GM19463 (cell line): ENCODE measurements at regions not wholly inside any gene's neighbourhood (a gene's known extent, or its start where the extent isn't known, plus 50 kb on each side); places are given as distances from the start of the nearest gene placed in this dataset.
"Not testable (repeated sequence)": the region's sequence is repeated elsewhere in the genome, so short reads cannot be mapped to it uniquely, and the experiment has no call there.

Experiments used
- ATAC-seq: cut with Tn5 transposase; IDR thresholded peaks from one replicate; pipeline ENCODE4 v1.9.1; 2021; ENCODE audit warnings: mild to moderate bottlenecking, moderate library complexity; ENCODE audit not compliant: unreplicated experiment

DNA sequence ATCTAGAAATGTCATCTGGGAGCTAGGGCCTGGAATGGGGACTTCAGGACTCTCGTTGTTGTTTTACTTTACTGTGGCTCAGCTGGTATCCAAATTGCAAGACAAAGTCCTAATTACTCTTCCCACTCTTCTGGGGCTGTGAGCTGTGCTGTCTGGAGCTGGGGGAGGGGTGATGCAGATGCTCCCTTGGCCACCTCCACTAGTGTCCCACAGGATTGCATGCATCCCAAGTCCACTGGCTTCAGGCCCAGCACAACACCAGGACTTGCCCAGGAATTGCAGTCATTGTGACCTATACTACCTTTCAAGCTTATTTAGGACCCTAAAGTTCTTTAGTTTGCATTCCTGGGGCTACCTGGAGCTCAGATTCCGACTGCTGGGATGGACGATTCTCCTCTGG lies 366.1 kb upstream of the FAM47C start:
- ATAC-seq, result no peak

DNA sequence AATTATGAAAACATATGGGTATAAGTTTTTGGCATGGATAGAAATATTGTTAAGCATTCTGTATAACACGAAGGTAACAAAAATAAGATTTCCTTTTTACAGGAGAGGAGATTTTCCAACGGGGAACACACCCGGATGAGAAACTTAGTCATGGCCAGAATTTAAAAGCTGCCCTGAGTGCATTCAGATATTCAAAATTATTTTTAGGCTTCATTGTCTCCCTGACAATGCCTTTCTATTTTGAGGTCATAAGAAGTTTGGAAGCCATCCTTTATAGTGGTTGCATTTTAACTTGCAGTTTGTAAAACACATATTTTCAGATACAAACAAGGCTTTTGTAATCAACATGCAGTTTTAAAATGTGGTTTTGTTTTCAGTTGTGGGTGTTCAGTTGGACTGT lies 357.5 kb upstream of the FAM47C start:
- ATAC-seq, result no peak

DNA sequence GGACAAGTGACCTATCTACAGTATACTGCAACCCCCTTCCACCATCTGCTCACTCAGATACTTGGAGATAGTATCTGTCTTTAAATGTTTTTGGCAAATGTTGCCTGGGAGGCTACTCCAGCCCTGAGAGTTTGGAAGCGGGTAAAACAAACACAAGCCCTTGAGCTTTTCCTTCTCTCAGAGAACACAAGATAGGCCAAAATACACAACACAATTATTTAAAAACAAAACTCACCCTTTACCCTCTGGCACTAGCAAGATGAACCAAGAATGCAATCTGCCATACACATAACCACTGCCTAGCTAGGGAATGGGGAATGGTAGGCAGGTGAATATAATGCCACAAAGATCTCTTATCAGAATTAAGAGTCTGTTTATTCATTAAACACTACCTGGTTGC lies 324.7 kb upstream of the FAM47C start:
- ATAC-seq, result no peak

DNA sequence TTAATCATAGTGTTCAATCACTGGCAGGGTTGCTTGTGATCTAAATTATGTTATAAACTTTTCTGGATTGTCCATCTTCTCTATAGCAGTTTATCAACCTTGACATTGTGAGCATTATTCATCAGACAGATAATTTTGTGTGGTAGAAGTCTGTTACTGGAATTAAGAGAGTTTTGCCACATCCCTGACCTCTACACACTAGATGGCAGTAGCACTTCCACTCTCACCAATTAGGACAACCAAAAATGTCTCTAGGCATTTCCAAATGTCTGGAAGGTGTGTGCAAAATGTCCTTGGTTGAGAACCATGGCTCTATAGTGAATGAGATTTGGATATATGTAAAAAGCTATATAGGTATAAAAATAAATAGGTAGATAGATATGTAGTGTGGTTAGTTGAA lies 324.1 kb upstream of the FAM47C start:
- no peak for ATAC-seq

DNA sequence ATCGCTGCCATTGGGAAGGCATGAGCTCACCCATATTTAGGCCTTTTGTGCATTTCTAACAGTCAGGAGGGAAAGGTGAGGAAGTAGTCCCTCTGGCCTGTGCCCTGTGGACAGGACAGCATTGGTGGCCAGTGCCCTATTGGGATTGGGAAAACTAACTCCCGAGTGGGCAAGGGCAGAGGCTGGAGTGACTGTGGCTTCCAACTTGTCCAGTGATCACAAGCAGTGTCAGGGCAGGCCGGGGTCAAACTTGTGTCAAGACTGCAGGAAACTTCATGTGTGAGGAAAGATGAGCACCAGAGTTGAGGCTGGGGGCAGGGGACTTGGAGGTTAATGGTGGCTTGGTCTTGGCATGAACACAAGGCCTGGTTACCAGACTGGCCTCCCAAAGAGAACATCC lies 286.2 kb upstream of the FAM47C start:
- no peak for ATAC-seq

DNA sequence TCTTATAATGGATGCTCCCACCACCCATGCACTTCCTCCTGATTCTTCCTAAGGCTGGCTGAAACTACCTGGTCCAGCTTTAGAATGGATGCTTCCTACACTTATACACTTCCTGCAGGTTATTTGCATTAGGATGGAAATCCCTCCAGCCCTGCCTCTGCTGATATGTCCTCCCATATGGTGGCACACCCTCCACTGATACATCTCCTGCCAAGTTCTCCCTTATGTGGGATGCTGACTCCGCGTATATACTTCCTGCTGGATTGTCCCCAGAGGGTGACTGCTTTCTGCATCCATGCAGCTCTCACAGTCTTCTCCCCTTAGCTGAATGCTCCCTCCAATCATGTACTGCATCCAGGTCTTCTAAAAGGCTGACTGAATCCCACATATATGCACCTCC lies 254.6 kb upstream of the FAM47C start:
- ATAC-seq, result no peak

DNA sequence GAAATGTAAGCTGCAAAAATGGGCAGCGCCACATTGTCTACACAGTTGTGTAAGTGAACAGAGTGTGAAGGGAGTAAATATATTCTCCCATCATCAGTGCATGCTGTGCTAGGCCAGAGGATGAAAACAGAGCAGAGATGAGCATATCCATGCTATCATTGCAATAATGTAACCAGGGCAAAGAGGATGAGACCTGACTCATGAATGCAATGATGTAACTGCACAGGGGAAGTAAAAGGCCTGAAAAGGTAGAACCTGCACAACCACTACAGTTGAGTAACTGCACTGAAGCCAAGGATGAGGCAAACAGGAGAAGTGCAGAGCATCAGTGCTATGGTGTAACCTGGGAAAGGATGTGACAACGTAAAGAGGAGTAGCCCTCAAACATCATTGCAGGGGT lies 220.4 kb upstream of the FAM47C start:
- no peak for ATAC-seq

DNA sequence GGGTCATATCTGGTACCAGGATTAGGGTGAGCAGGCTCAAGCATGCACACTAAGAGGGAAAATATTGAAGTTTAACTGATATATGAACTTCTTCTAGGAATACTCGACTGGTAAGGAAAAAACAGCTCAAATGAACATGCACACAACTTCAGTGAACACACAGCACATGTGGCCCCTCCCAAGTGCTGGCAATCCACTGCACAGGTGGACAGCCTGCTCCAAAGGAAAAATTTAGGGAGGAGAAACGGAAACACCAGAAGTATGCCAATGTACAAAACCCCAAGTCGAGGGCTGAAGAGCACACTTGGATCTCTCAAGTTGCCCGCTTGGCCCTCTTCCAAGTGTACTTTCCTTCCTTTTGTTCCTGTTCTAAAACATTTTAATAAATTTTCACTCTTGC lies 205.0 kb upstream of the FAM47C start:
- ATAC-seq, result no peak

DNA sequence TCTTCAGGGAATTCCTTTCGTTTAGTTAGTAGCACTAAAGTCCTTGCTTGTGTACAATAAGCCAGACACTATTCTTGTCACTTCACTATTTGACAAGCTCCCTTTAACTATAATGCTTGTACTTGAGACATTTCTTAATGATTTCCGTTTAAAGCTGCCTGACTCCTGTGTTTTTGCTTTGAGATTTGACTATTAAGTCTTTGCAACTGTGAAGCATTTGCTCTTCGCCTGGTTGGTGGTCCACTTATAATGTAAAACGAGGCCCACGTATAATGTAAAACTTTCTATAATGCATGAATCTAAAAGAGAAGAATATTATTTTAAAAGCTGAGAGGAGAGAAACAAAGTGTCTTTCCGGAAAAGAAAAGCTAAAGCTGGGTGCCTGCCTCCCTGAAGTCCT lies 204.1 kb upstream of the FAM47C start:
- ATAC-seq, result no peak

DNA sequence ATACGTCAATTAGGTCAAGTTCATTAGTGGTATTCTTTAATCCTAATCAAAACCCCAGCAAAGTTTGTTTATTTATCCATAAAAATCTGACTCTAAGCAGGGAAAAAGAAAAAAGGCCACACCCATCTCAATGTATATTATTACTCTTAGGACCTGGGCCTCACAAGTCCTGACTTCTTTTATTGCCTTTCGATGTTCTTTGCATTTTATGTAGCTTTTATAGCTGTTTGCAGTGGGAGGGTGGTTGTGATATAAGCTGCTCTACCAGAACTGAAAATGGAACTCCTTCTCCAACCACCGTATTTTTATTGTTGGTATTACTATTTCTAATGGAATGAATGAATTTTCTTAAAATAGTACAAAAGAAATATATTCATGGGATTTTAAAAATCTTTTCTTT lies 163.3 kb upstream of the FAM47C start:
- ATAC-seq, result no peak

DNA sequence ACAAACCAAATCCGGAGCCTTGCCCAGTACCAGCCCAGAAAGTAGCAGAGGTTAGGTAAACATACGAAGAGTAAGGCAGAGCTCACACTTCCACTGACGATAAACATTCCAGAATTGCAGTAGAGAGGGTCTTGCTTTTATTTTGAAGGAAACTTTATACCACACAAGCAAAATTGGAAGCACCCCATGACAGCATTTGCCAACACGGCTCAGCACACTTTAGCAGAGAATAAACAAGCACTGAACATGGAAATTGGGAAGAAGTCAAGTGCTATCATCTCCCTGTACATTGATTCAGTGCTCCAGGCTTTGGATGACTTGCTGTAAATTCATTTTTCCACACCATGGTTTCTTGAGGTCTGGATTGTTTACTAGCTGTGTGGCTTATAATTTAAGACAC lies 160.7 kb upstream of the FAM47C start:
- no peak for ATAC-seq

DNA sequence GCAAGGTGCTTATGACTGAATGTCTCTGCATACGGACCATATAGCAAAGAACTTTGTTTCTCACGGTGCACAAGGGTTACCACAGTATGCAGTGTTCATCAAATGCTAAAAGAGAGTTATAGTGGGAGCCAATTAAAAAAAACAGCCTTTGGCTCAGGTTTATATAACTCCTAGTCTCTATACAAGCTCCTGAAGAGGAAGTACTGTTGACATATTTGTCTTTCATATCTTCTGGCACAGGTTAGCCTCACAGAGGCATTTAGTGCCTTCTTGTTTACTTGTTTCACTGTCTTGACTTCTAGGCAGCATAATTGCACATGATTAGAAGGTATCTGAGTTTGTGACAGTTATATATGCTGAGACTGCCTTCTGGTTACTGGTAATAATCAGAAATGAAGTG lies 158.8 kb upstream of the FAM47C start:
- ATAC-seq, result no peak

DNA sequence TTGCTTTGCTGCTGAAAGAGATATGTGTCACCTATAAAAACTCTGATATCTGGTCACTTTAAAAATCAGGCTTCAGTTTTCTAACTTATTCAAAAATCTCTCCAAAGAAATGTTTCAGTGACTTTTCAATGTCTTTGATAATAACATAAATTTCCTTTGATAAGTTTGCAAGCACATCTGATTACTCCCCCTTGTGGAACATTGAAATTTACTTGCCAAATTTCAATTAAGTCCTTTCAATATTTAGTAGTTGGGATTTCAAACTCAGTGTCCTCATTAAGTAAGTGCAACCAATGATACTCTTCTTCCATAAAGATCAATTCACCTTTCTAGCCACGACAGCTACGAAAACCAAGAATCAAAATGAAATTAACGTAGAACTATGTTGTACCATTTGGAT lies 151.3 kb upstream of the FAM47C start:
- no peak for ATAC-seq

DNA sequence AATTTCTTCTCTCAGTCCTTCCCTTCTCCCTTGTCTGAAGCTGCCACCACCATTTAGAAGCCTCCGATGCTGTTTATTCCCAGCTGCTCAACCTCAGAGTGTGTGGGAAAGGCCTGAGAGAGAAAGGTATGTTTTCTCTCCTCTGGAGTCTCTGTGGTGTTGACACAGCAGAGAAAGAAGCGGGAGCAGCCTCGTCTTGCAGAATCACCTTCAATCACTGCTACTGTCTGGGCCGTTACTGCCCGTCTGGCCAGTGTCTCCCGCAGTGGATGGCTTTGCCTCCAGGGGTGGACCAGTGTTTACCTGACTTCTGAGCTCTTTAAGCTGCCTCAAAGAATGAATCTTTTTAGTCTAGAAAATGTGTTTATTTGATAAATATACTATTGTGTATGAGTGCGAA lies 148.9 kb upstream of the FAM47C start:
- ATAC-seq, result no peak

DNA sequence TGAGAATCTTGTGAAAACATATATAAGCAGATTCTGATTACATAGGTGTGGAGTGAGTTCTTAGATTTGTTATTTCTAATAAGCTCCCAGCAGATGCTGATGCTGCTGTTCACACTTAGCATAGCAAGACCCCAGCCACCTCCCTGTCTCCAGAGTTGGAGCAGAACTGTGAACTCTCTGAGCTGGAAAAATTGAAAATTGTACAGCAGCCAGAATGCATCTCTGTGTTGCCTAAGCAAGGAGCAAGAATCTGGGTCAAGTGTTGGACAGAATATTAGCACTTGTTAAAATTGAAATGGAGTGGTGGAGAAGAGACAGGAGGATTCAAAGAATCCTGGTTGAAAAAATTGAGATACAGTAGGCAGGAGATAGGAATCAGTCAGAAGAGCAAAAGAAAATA lies 146.6 kb upstream of the FAM47C start:
- ATAC-seq, result no peak

DNA sequence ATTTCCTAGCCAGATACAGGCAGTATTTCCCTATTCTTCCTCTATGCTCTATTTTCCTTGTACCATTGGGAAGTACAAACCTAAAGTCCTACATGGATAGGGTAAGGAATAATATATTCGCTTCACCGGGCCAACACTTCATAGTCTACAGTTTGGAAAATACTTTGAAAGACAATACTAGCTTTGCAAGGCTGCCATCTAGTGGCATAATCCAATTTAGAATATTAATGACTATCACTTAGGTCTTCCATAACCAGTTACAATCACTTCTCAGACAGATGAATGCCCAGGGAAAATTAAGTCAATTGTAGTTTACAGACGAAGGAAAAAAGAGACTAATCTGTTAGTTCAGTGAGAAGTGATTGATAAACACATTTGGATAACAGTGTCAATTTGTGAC lies 141.0 kb upstream of the FAM47C start:
- no peak for ATAC-seq

DNA sequence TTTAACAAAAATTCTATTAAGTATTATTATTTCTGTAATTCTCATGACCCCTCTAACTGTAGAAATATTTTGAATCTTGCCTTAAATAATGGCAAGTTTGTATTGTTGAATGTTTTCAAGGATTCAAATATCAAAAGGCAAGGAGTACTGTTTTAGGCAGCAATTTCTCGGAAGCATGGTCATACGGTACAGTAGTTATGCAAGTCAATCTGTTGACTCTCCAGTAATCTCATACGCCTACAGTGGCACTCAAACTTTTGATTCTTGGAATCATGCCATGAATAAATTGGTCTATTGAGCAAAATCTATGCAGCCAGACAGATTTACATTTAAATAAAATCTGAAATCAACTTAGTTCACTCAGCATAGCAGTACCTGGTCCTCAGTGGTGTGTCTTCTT lies 139.6 kb upstream of the FAM47C start:
- no peak for ATAC-seq

DNA sequence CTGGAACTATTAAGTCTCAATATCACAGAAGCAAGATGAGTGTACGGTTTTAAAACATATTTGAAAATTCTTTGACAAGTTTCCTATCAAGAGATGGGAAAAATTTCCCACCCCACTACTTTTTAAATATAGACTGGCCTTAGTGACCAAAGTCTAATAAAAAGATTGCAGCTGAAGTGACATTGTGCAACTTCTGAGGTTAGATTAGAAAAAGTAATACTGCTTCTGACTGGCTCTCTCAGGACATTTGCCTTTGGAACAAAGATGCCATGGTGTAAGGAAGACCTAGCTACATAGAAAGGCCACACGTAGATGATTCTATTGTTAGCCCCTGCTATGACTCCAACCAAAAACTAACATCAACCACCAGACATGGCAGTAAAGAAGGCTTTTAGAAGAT lies 138.7 kb upstream of the FAM47C start:
- no peak for ATAC-seq

DNA sequence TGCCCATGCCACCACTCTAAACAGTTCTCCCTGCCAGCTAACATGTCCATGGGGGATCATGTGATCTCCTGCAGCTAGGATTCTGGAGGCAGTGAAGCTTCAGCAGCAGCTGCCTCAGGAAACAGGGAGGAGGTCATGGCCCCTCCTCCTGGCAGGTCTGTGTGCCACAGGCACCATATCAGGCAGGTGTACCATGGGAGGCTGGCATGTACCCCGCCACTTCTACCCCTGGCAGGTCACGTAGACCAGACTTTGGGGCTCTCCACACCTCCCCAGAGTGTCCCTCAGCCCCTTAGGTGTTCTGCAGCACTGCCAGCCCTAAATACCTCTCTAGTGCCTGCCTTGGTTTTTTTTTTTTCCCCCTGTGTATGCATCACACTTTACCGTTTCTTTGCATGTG lies 110.5 kb upstream of the FAM47C start:
- no peak for ATAC-seq

DNA sequence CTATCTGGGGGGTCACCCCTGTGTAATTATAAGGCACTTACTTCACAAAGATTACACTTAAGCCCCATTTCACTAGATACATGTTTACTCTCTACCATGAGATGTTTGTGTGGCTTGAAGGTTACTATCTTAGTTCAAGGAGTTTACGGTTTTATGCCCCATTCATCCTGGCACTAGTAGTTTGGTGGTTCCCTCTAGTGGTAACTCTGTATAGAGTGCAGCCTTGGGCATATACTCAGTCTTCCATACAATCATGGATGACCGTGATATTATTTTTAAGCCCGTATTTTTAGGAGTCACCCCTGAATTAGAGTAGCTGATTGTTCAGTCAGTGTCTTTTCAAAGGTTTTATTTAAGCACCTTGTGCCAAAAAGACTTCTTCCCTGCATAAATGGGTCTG lies 109.9 kb upstream of the FAM47C start:
- peak; percentile 77 for ATAC-seq

DNA sequence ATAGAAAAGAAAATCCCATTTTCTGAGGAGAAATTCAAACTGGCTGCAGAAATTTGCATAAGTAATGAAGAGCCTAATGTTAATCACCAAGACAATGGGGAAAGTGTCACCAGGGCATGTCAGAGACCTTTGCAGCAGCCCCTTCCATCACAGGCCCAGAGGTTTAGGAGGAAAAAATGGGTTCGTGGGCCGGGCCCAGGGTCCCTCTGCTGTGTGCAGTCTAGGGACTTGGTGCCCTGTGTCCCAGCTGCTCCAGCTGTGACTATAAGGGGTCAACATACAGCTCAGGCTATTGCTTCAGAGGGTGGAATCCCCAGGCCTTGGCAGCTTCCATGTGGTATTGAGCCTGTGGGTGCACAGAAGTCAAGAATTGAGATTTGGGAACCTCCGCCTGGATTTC lies 103.6 kb upstream of the FAM47C start:
- not testable (repeated sequence) for ATAC-seq

DNA sequence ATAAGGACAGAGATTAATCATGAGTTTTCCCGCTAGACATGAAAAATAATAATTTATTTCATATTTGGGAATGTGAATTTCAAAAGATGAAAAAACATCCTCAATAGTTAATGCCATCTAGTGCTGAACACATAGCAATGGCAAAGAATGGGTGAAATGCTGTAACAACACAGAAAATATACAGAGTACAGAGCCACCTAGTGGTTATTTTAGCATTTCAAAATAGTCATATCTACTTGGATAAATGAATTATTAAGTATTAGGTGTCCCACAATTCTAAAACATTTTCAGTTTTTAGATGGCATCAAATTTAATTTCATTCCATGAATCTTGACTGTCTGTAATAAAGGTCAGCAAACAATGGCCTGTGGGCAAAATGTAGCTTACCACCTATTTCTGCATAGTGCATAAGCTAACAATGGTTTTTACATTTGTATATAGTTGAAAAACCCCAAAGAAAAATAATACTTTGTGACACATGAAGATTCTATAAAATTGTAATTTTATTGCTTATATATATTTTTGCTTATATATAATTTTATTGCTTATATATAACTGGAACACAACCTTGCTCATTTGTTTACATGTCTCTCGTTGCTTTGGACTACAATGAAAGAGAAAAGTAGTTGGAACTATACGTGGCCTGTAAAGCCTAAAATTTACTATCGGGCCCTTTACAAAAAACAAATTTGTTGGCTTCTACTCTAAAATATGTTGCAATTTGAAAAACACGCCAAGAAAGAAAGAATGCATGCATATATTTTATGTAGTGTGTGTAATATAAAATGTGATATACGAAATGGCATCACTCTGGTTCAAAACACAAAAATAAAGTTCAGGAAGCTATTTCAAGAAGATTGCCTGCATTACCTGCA lies 99.1 kb upstream of the FAM47C start:
- ATAC-seq, result peak; percentile 72

DNA sequence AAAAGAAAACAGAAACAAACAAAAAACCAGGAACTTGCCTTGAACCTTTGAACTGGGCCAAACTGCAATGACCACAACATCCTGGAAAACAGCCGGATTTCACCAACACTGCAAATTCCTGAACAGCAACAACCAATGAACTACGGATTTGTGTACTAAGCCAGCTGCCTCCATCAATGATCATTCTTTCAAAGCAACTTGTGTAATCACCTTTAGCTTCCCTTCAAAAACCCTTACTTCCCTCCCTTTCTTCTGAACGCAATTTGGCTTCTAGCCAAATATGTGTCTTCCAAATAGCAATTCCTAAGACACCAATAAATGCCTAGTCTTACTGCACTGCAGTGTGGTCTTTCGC lies 98.5 kb upstream of the FAM47C start:
- no peak for ATAC-seq
